Suprapubic skin (tissue), 4 donors: ENCODE measurements at regions not wholly inside any gene's neighbourhood (a gene's known extent, or its start where the extent isn't known, plus 50 kb on each side); places are given as distances from the start of the nearest gene placed in this dataset.

Experiments
- DNase-seq, 2 donors: peaks; one replicate each; pipeline ENCODE4 v3.0.0-alpha.2; 2019; ENCODE audit warnings: low spot score in 2 of 2
- H3K27ac ChIP-seq: fragments of 200-600 bp; sonication (generic); one replicate; pipeline ENCODE4 v1.5.1; 2019
- H3K27me3 ChIP-seq: fragments of 200-600 bp; sonication (generic); one replicate; pipeline ENCODE4 v1.5.1; 2019
- H3K36me3 ChIP-seq: fragments of 200-600 bp; sonication (generic); one replicate; pipeline ENCODE4 v1.5.1; 2019
- H3K4me1 ChIP-seq: fragments of 200-600 bp; sonication (generic); one replicate; pipeline ENCODE4 v1.5.1; 2019
- H3K4me3 ChIP-seq: fragments of 200-600 bp; sonication (generic); one replicate; pipeline ENCODE4 v1.5.1; 2019; ENCODE audit warnings: mild to moderate bottlenecking
- H3K9me3 ChIP-seq: fragments of 200-600 bp; sonication (generic); one replicate; pipeline ENCODE4 v1.5.1; 2019
- CTCF ChIP-seq, 2 donors: fragments of 200-600 bp in 1 of 2; fragments of 450-650 bp in 1 of 2; sonication (generic) in 1 of 2; IDR thresholded peaks; one replicate each; pipeline ENCODE4 v1.5.1; 2016 to 2019; ENCODE audit warnings: antibody characterized with exemption in 2 of 2, mild to moderate bottlenecking in 1 of 2, moderate library complexity in 1 of 2
- EP300 ChIP-seq: sonication (generic); formaldehyde crosslinking; IDR thresholded peaks from one replicate; pipeline ENCODE4 v1.6.1; 2017; ENCODE audit warnings: antibody characterized with exemption
- POLR2A ChIP-seq, 2 donors: fragments of 450-650 bp; IDR thresholded peaks; one replicate each; pipeline ENCODE4 v1.6.1; 2017; ENCODE audit warnings: antibody characterized with exemption in 2 of 2, mild to moderate bottlenecking in 2 of 2, moderate library complexity in 2 of 2
- POLR2AphosphoS5 ChIP-seq, 3 donors: sonication (generic); formaldehyde crosslinking; IDR thresholded peaks; one replicate each; pipeline ENCODE4 v1.6.1; 2017; ENCODE audit warnings: antibody characterized with exemption in 3 of 3
- WGBS: methylation state at CpG from one replicate; pipeline ENCODE4 v1.1.5; 2018; 5-methylcytosine and 5-hydroxymethylcytosine counted together

GRCh38 chr1:219433496-219434131 is 179.3 kb downstream of the ZC3H11B start:
- H3K4me3 ChIP-seq: no peak overlapping the region
- H3K27ac ChIP-seq: no peak overlapping the region
- peaks cover 6% of the 10 kb centered on the region for H3K4me1 ChIP-seq
- no peaks in the 10 kb centered on the region for H3K36me3 ChIP-seq
- no peak for DNase-seq
- WGBS: 47% methylated on average over 6 of the region's 6 CpGs
- no peaks in the 10 kb centered on the region for H3K27me3 ChIP-seq
- no peaks in the 10 kb centered on the region for H3K9me3 ChIP-seq
- TF ChIP-seq POLR2A (IDR thresholded peaks at IDR 0.05) (no peak), CTCF (IDR thresholded peaks at IDR 0.05) (no peak)

DNA sequence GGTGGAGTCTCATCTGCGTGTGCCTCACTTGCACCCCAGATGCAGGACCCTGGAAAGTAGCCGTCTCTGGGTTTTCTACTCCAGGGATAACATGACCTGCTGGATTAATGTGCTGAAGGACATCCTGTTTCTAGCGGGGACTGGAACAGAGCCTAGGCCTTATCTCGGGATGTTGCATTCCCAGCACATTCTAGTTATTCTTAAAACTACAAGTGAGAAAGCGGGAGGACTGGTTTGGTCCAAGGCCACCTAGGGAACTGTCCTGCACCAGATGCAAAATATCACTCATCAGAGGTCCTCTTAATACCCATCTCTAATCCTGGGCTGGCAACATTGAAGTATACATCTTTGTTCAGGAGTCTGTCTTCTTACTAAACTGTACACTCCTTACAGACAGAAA is 179.9 kb downstream of the ZC3H11B start:
- H3K27ac ChIP-seq: no peak overlapping the region
- H3K36me3 ChIP-seq: no peaks in the 10 kb centered on the region
- 87% methylated on average over 5 of the region's 5 CpGs for WGBS
- peaks cover 6% of the 10 kb centered on the region for H3K4me1 ChIP-seq
- H3K27me3 ChIP-seq: no peaks in the 10 kb centered on the region
- no peak overlapping the region for H3K4me3 ChIP-seq
- no peak for TF ChIP-seq POLR2A (IDR thresholded peaks at IDR 0.05)
- no peak for TF ChIP-seq POLR2AphosphoS5 (IDR thresholded peaks at IDR 0.05)
- no peak for TF ChIP-seq CTCF (IDR thresholded peaks at IDR 0.05)
- TF ChIP-seq EP300: no peak
- H3K9me3 ChIP-seq: no peaks in the 10 kb centered on the region
- no peak for DNase-seq

DNA sequence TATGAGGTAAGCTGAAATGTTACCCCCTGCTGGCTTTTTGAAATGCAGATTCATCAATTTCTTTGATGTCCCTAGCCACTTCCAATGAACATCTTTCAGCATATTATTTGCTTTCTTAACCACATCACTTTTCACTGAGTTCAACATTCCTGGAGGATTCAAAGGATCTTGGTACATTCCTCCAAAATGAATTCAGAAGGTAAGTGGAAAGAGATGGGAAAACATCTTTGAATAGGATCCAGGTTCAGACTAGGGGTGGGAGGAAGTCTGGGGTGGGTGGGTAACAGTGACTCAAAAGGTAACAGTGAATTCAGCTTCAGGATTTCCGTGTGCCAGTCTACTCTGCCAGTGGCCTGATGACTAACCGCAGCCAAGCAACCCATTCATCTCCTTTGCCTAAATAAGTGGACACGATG is 180.7 kb downstream of the ZC3H11B start:
- H3K4me1 ChIP-seq: peaks cover 6% of the 10 kb centered on the region
- no peak overlapping the region for H3K4me3 ChIP-seq
- H3K27ac ChIP-seq: no peak overlapping the region
- DNase-seq: no peak
- TF ChIP-seq POLR2A (IDR thresholded peaks at IDR 0.05): no peak
- TF ChIP-seq EP300: no peak
- TF ChIP-seq CTCF (IDR thresholded peaks at IDR 0.05): no peak
- TF ChIP-seq POLR2AphosphoS5 (IDR thresholded peaks at IDR 0.05): no peak
- WGBS: 82% methylated on average over 3 of the region's 3 CpGs
- no peaks in the 10 kb centered on the region for H3K36me3 ChIP-seq
- no peaks in the 10 kb centered on the region for H3K27me3 ChIP-seq
- no peaks in the 10 kb centered on the region for H3K9me3 ChIP-seq

- no peaks in the 10 kb centered on the region for H3K36me3 ChIP-seq
- no peak overlapping the region for H3K27ac ChIP-seq
- 100% methylated on average over 1 of the region's 1 CpG for WGBS
- TF ChIP-seq EP300 (no peak), POLR2AphosphoS5 (IDR thresholded peaks at IDR 0.05) (no peak)
- H3K4me1 ChIP-seq: peaks cover 6% of the 10 kb centered on the region
- H3K27me3 ChIP-seq: no peaks in the 10 kb centered on the region
- DNase-seq: no peak
- no peaks in the 10 kb centered on the region for H3K9me3 ChIP-seq
- H3K4me3 ChIP-seq: no peak overlapping the region
Observed at GRCh38 chr1:219430419-219430818, 182.5 kb downstream of the ZC3H11B start.

- TF ChIP-seq POLR2AphosphoS5 (IDR thresholded peaks at IDR 0.05): no peak
- no peak for TF ChIP-seq CTCF (IDR thresholded peaks at IDR 0.05)
- TF ChIP-seq POLR2A (IDR thresholded peaks at IDR 0.05): no peak
- TF ChIP-seq EP300: no peak
- H3K36me3 ChIP-seq: no peaks in the 10 kb centered on the region
- no peak overlapping the region for H3K27ac ChIP-seq
- no peaks in the 10 kb centered on the region for H3K27me3 ChIP-seq
- WGBS: 83% methylated on average over 5 of the region's 5 CpGs
- H3K4me3 ChIP-seq: no peak overlapping the region
- H3K4me1 ChIP-seq: no peaks in the 10 kb centered on the region
- DNase-seq: no peak
- H3K9me3 ChIP-seq: no peaks in the 10 kb centered on the region
Observed at GRCh38 chr1:219428651-219429050, 184.3 kb downstream of the ZC3H11B start.

DNA sequence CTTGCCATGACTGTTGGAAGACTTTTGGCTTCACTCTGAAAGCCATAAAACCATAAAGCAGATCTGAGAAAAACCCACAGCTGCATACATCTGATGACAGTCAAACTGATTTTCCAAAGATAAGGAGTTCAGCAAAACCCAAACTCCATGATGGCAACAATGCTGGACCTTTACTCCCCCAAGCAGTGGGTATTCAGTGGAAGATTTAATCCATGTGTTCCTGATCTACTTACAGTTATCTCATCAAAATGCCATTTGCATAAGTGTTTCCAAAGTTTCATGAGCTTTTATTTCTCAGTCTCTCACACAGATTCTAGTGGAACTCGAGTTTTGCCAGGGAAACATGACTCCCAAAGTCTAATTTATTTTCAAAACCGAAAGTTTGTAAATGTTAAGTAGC is 184.9 kb downstream of the ZC3H11B start:
- Histone ChIP-seq H3K27me3 (no peaks in the 10 kb centered on the region), H3K27ac (no peak overlapping the region), H3K4me1 (no peaks in the 10 kb centered on the region), H3K9me3 (no peaks in the 10 kb centered on the region), H3K4me3 (no peak overlapping the region), H3K36me3 (no peaks in the 10 kb centered on the region)
- DNase-seq: no peak
- TF ChIP-seq POLR2A (IDR thresholded peaks at IDR 0.05) (no peak), POLR2AphosphoS5 (IDR thresholded peaks at IDR 0.05) (no peak), EP300 (no peak), CTCF (IDR thresholded peaks at IDR 0.05) (no peak)
- WGBS: 59% methylated on average over 2 of the region's 2 CpGs
